ENCODE measurements at regions not wholly inside any gene's neighbourhood (a gene's known extent, or its start where the extent isn't known, plus 50 kb on each side); places are given as distances from the start of the nearest gene placed in this dataset.
"Not testable (repeated sequence)": the region's sequence is repeated elsewhere in the genome, so short reads cannot be mapped to it uniquely, and the experiment has no call there.

- DNase-seq = no peak
These were observed 56.7 kb downstream of the CCDC74A start for GRCh38 chr2:131584380-131584779.

GRCh38 chr2:131584940-131585339 lies 57.3 kb downstream of the CCDC74A start:
- DNase-seq = no peak

- no peak for DNase-seq
These were observed 60.6 kb downstream of the CCDC74A start for GRCh38 chr2:131588152-131588873.

GRCh38 chr2:131589126-131589525 lies 61.4 kb downstream of the CCDC74A start:
- DNase-seq = not testable (repeated sequence)

GRCh38 chr2:131590366-131590765 lies 62.7 kb downstream of the CCDC74A start:
- no peak for DNase-seq

- DNase-seq = no peak
These were observed 63.2 kb downstream of the CCDC74A start for GRCh38 chr2:131590896-131591295.

GRCh38 chr2:131596561-131596960 lies 68.9 kb downstream of the CCDC74A start:
- DNase-seq = not testable (repeated sequence)

GRCh38 chr2:131602444-131602843 lies 74.8 kb downstream of the CCDC74A start:
- not testable (repeated sequence) for DNase-seq

GRCh38 chr2:131604652-131605051 lies 77.0 kb downstream of the CCDC74A start:
- DNase-seq = not testable (repeated sequence)

- not testable (repeated sequence) for DNase-seq
These were observed 78.7 kb downstream of the CCDC74A start for GRCh38 chr2:131606366-131606765.

- not testable (repeated sequence) for DNase-seq
These were observed 79.4 kb downstream of the CCDC74A start for GRCh38 chr2:131607056-131607455.

GRCh38 chr2:131614539-131614938 lies 86.9 kb downstream of the CCDC74A start:
- not testable (repeated sequence) for DNase-seq

GRCh38 chr2:131618320-131618719 lies 90.6 kb downstream of the CCDC74A start:
- not testable (repeated sequence) for DNase-seq

GRCh38 chr2:131622874-131623273 lies 95.2 kb downstream of the CCDC74A start:
- not testable (repeated sequence) for DNase-seq

- DNase-seq = not testable (repeated sequence)
These were observed 98.3 kb downstream of the CCDC74A start for GRCh38 chr2:131626011-131626410.

GRCh38 chr2:131626565-131626964 lies 98.9 kb downstream of the CCDC74A start:
- DNase-seq = not testable (repeated sequence)

GRCh38 chr2:131627777-131628176 lies 100.1 kb downstream of the CCDC74A start:
- DNase-seq = not testable (repeated sequence)

GRCh38 chr2:131631648-131632047 lies 104.0 kb downstream of the CCDC74A start:
- DNase-seq = not testable (repeated sequence)

GRCh38 chr2:131633405-131633804 lies 105.7 kb downstream of the CCDC74A start:
- not testable (repeated sequence) for DNase-seq

GRCh38 chr2:131633827-131634695 lies 106.4 kb downstream of the CCDC74A start:
- DNase-seq = not testable (repeated sequence)

- no peak for DNase-seq
These were observed 107.9 kb downstream of the CCDC74A start for GRCh38 chr2:131635611-131636010.

- not testable (repeated sequence) for DNase-seq
These were observed 109.1 kb downstream of the CCDC74A start for GRCh38 chr2:131636704-131637308.

GRCh38 chr2:131639001-131639620 lies 111.4 kb downstream of the CCDC74A start:
- DNase-seq = not testable (repeated sequence)

Data from CD4-positive, alpha-beta T cell treated with Interleukin-10 for 1 hour (primary cell).